ENCODE measurements at regions not wholly inside any gene's neighbourhood (a gene's known extent, or its start where the extent isn't known, plus 50 kb on each side); places are given as distances from the start of the nearest gene placed in this dataset.

GRCh38 chr17:77444628-77444983 is 303.8 kb downstream of the SEC14L1 start:
- no CpG with 5 or more reads among the region's 9 CpGs for WGBS (ENCODE audit: insufficient coverage, insufficient read length)
- Histone ChIP-seq H3K27ac (ENCODE audit: low read length) (no peak overlapping the region), H3K4me1 (ENCODE audit: control insufficient read depth, insufficient read depth, low read length) (peaks cover 8% of the 10 kb centered on the region), H3K27me3 (ENCODE audit: control insufficient read depth, insufficient read depth, low read length) (no peaks in the 10 kb centered on the region), H3K9me3 (ENCODE audit: control insufficient read depth, insufficient read depth, low read length) (no peaks in the 10 kb centered on the region), H3K4me3 (ENCODE audit: low read length) (no peak overlapping the region), H3K36me3 (ENCODE audit: control insufficient read depth, insufficient read depth, low read length) (peaks cover 3% of the 10 kb centered on the region; the same call in 1 of the 2 replicates)
- no peak for DNase-seq (ENCODE audit: low read depth, low spot score)

GRCh38 chr17:77444984-77445759 is 304.4 kb downstream of the SEC14L1 start:
- no peaks in the 10 kb centered on the region for H3K27me3 ChIP-seq (ENCODE audit: control insufficient read depth, insufficient read depth, low read length)
- no peak overlapping the region for H3K27ac ChIP-seq (ENCODE audit: low read length)
- peaks cover 12% of the 10 kb centered on the region for H3K4me1 ChIP-seq (ENCODE audit: control insufficient read depth, insufficient read depth, low read length)
- no peaks in the 10 kb centered on the region for H3K9me3 ChIP-seq (ENCODE audit: control insufficient read depth, insufficient read depth, low read length)
- H3K36me3 ChIP-seq (ENCODE audit: control insufficient read depth, insufficient read depth, low read length), result peaks cover 3% of the 10 kb centered on the region; the same call in 1 of the 2 replicates
- H3K4me3 ChIP-seq (ENCODE audit: low read length), result no peak overlapping the region
- no peak for DNase-seq (ENCODE audit: low read depth, low spot score)
- no CpG with 5 or more reads among the region's 15 CpGs for WGBS (ENCODE audit: insufficient coverage, insufficient read length)

GRCh38 chr17:77445760-77446532 is 305.2 kb downstream of the SEC14L1 start:
- Histone ChIP-seq H3K4me1 (ENCODE audit: control insufficient read depth, insufficient read depth, low read length) (peaks cover 12% of the 10 kb centered on the region), H3K36me3 (ENCODE audit: control insufficient read depth, insufficient read depth, low read length) (peaks cover 3% of the 10 kb centered on the region; the same call in 1 of the 2 replicates), H3K9me3 (ENCODE audit: control insufficient read depth, insufficient read depth, low read length) (no peaks in the 10 kb centered on the region), H3K27ac (ENCODE audit: low read length) (no peak overlapping the region), H3K4me3 (ENCODE audit: low read length) (no peak overlapping the region), H3K27me3 (ENCODE audit: control insufficient read depth, insufficient read depth, low read length) (no peaks in the 10 kb centered on the region)
- WGBS (ENCODE audit: insufficient coverage, insufficient read length), result no CpG with 5 or more reads among the region's 16 CpGs
- no peak for DNase-seq (ENCODE audit: low read depth, low spot score)

DNA sequence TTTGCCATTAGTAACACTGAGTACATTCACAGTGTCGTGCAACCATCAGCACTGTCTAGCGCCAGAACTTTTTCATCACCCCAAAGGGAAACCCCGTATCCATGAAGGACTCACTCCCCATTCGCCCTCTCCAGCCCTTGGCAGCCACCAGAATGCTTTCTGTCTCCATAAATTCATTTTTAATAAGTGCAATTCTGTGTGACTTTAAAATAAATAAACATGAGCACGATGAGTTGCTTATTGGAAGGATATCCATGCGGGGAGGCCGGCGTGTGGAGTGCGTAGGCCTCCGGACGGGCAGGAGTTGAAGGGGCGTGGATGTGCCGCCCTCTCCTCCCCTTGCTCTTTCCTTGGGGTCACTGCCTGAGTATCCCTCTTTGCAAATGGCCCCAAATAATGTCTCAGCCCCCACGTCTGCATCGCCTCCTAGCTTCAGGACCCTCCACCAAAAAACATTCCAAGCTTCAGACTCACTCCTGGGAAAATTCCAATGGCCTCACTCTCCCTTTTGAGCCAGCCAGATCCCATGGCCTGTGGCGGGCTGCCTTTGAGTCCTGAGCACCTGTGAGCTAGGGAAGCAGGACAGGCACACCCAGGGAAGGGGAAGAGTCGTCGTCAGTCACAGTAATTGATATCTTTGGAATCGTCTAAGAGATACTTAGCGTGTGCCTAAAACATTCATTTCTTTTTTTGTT is 306.3 kb downstream of the SEC14L1 start:
- Histone ChIP-seq H3K4me3 (ENCODE audit: low read length) (no peak overlapping the region), H3K27me3 (ENCODE audit: control insufficient read depth, insufficient read depth, low read length) (no peaks in the 10 kb centered on the region), H3K36me3 (ENCODE audit: control insufficient read depth, insufficient read depth, low read length) (peaks cover 3% of the 10 kb centered on the region; the same call in 1 of the 2 replicates), H3K9me3 (ENCODE audit: control insufficient read depth, insufficient read depth, low read length) (no peaks in the 10 kb centered on the region), H3K27ac (ENCODE audit: low read length) (no peak overlapping the region), H3K4me1 (ENCODE audit: control insufficient read depth, insufficient read depth, low read length) (peaks cover 13% of the 10 kb centered on the region)
- no CpG with 5 or more reads among the region's 20 CpGs for WGBS (ENCODE audit: insufficient coverage, insufficient read length)
- DNase-seq (ENCODE audit: low read depth, low spot score), result no peak

DNA sequence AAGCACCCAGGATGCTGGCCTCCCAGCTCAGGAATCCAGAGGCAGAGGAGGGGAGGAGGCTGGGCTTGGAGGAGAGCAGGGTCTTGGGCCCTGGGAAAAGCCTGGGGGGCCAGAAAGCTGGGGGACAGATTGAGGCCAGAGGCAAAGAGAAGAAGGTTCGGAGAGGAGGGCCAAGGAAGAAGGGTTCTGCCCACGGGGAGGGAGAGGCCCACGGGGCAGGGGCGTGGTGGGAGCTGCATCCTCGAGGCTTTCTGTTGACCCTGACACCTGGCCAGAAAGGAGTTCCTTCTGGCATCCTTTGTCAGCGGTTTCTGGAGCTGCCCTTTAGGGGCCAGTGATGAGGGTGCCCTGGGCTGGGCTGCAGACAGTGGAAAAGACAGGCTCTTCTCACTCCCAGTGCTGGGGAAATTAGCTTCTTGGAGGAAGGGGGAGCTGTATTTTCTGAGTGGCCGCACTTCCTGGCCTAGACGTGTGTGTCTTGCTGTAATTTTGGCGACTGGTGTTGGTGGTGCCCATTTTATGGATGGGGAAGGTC is 308.7 kb downstream of the SEC14L1 start:
- Histone ChIP-seq H3K27me3 (ENCODE audit: control insufficient read depth, insufficient read depth, low read length) (no peaks in the 10 kb centered on the region), H3K4me3 (ENCODE audit: low read length) (no peak overlapping the region), H3K4me1 (ENCODE audit: control insufficient read depth, insufficient read depth, low read length) (peaks cover 21% of the 10 kb centered on the region), H3K27ac (ENCODE audit: low read length) (no peak overlapping the region), H3K36me3 (ENCODE audit: control insufficient read depth, insufficient read depth, low read length) (peaks cover 3% of the 10 kb centered on the region; the same call in 1 of the 2 replicates), H3K9me3 (ENCODE audit: control insufficient read depth, insufficient read depth, low read length) (no peaks in the 10 kb centered on the region)
- no peak for DNase-seq (ENCODE audit: low read depth, low spot score)
- no CpG with 5 or more reads among the region's 9 CpGs for WGBS (ENCODE audit: insufficient coverage, insufficient read length)

- no peak overlapping the region for H3K4me3 ChIP-seq (ENCODE audit: low read length)
- peaks cover 3% of the 10 kb centered on the region; the same call in 1 of the 2 replicates for H3K36me3 ChIP-seq (ENCODE audit: control insufficient read depth, insufficient read depth, low read length)
- H3K27ac ChIP-seq (ENCODE audit: low read length), result no peak overlapping the region
- no CpG with 5 or more reads among the region's 23 CpGs for WGBS (ENCODE audit: insufficient coverage, insufficient read length)
- peaks cover 21% of the 10 kb centered on the region for H3K4me1 ChIP-seq (ENCODE audit: control insufficient read depth, insufficient read depth, low read length)
- no peaks in the 10 kb centered on the region for H3K27me3 ChIP-seq (ENCODE audit: control insufficient read depth, insufficient read depth, low read length)
- no peaks in the 10 kb centered on the region for H3K9me3 ChIP-seq (ENCODE audit: control insufficient read depth, insufficient read depth, low read length)
- no peak for DNase-seq (ENCODE audit: low read depth, low spot score)
Measured at GRCh38 chr17:77449908-77450741, 309.4 kb downstream of the SEC14L1 start.

DNA sequence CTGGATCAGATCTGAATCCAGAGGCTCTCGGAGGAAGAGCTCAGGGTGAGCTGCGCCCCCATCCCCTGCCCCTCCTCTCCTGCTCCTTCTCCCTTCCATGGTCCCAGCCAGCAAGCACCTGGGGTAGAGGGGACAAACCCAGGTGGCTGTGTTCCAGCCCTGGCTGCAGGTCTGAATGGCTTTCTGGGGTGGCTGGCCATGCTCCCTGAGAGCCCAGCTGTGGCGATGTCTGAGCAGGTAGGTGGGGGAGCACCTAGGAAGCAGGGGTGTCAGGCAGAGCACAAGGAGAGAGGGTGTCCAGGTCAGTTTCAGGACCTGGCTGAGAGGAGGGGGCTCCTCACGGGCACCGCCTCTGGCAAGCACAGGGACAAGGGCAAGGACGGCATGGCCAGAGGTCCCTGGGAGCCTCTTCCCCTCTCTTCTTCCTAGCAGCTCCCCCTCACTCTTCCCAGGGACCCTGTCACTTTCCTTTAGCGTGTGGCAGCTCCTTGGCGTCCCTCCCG is 310.0 kb downstream of the SEC14L1 start:
- Histone ChIP-seq H3K9me3 (ENCODE audit: control insufficient read depth, insufficient read depth, low read length) (no peaks in the 10 kb centered on the region), H3K27ac (ENCODE audit: low read length) (no peak overlapping the region), H3K4me3 (ENCODE audit: low read length) (peak overlapping the region; percentile 48; the same call in 1 of the 2 replicates), H3K27me3 (ENCODE audit: control insufficient read depth, insufficient read depth, low read length) (no peaks in the 10 kb centered on the region), H3K36me3 (ENCODE audit: control insufficient read depth, insufficient read depth, low read length) (no peaks in the 10 kb centered on the region), H3K4me1 (ENCODE audit: control insufficient read depth, insufficient read depth, low read length) (peaks cover 18% of the 10 kb centered on the region)
- WGBS (ENCODE audit: insufficient coverage, insufficient read length), result no CpG with 5 or more reads among the region's 9 CpGs
- no peak for DNase-seq (ENCODE audit: low read depth, low spot score)

DNA sequence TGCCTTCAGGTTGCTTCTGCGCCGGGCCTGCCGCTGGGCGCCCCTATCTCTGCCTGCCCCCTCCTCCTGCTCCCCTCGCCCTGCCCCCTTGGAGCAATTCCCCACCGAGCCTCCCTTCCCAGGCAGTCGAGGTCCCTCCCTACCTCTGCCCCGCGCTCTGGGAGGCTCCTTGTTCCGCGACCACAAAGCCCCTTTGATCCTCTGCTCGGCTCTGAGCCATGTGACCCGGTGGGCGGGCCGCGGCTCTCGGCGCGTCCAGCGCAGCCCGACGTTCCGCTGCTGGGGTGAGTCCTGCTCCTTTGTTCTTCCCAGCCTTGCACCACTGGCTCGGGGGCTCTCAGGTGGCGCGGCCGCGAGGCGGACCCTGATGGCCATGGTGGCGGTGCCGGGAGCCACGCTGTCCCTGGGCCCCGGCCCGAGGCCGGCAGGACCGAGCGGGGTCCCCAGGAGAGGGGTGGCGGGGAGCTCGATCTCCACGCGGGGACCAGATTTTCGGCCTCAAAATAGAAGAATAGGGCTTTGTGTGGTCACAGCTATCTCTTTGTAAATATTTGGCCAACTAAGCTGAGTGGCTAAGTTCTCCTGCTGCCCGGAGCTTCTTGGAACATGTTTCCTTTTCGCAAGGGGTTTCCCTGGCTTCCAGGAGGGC is 310.6 kb downstream of the SEC14L1 start:
- Histone ChIP-seq H3K27ac (ENCODE audit: low read length) (no peak overlapping the region), H3K36me3 (ENCODE audit: control insufficient read depth, insufficient read depth, low read length) (no peaks in the 10 kb centered on the region), H3K4me1 (ENCODE audit: control insufficient read depth, insufficient read depth, low read length) (peaks cover 19% of the 10 kb centered on the region), H3K27me3 (ENCODE audit: control insufficient read depth, insufficient read depth, low read length) (no peaks in the 10 kb centered on the region), H3K9me3 (ENCODE audit: control insufficient read depth, insufficient read depth, low read length) (no peaks in the 10 kb centered on the region), H3K4me3 (ENCODE audit: low read length) (peak overlapping the region; percentile 48; the same call in 1 of the 2 replicates)
- DNase-seq (ENCODE audit: low read depth, low spot score), result no peak
- no CpG with 5 or more reads among the region's 44 CpGs for whole genome bisulfite sequencing (ENCODE audit: insufficient coverage, insufficient read length)

Data from iPS DF 6.9 (cell line).